ENCODE measurements at regions not wholly inside any gene's neighbourhood (a gene's known extent, or its start where the extent isn't known, plus 50 kb on each side); places are given as distances from the start of the nearest gene placed in this dataset.

- TF ChIP-seq ZNF777 (tag by site-specific recombination; IDR thresholded peaks at IDR 0.05; ENCODE audit: borderline replicate concordance) (no peak), CTCF (tag by site-specific recombination; IDR thresholded peaks at IDR 0.05) (no peak), ZNF16 (tag by site-specific recombination; IDR thresholded peaks at IDR 0.05; ENCODE audit: low read depth) (no peak), ZNF704 (tag by site-specific recombination; IDR thresholded peaks at IDR 0.05) (no peak), ZNF239 (tag by site-specific recombination; IDR thresholded peaks at IDR 0.05) (no peak), ZBTB8A (tag by site-specific recombination; IDR thresholded peaks at IDR 0.05) (no peak)
Observed at GRCh38 chr2:84131278-84131830, 327.7 kb downstream of the SUCLG1 start.

Measured in HEK293 (cell line).